ENCODE measurements at regions not wholly inside any gene's neighbourhood (a gene's known extent, or its start where the extent isn't known, plus 50 kb on each side); places are given as distances from the start of the nearest gene placed in this dataset.

DNA sequence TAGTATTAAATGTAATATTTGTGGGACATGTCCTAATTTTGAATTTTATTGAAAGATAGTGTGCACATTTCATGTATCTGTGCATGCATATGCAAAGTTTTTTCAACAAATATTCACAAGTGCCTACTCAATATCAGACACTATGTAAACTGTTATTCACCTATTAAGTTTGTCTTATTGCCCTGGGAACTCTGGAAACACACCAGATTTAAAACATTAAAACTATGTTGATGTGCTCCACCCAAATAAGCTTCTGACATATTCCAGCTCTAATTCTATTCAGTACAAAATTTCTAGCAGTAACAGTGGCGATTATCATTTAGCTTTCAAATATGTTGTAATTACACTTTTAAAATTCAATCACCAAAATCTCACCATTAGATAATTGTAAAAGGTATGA, 183.1 kb upstream of the TTC29 start:
- Histone ChIP-seq H3K27ac (ENCODE audit: low read depth in 2 of 2, low read length in 2 of 2) (no peak overlapping the region), H3K27me3 (ENCODE audit: control insufficient read depth, insufficient read depth, low read length) (no peaks in the 10 kb centered on the region), H3K9ac (ENCODE audit: low read length in 3 of 3) (no peak overlapping the region), H3K9me3 (ENCODE audit: control insufficient read depth in 2 of 3, insufficient read depth in 1 of 3, low read length in 3 of 3) (no peaks in the 10 kb centered on the region), H3K4me1 (ENCODE audit: control insufficient read depth in 2 of 3, insufficient read depth in 2 of 3, low read depth in 1 of 3, low read length in 3 of 3) (no peaks in the 10 kb centered on the region), H3K36me3 (ENCODE audit: control insufficient read depth in 2 of 3, insufficient read depth in 3 of 3, low read length in 3 of 3) (no peaks in the 10 kb centered on the region), H3K4me3 (ENCODE audit: low read length in 3 of 3) (no peak overlapping the region)
- DNase-seq (no peak), FAIRE-seq (no peak)
- intact Hi-C loops (cut with DNase I): no loop called here
- TF ChIP-seq, protein P1, sequence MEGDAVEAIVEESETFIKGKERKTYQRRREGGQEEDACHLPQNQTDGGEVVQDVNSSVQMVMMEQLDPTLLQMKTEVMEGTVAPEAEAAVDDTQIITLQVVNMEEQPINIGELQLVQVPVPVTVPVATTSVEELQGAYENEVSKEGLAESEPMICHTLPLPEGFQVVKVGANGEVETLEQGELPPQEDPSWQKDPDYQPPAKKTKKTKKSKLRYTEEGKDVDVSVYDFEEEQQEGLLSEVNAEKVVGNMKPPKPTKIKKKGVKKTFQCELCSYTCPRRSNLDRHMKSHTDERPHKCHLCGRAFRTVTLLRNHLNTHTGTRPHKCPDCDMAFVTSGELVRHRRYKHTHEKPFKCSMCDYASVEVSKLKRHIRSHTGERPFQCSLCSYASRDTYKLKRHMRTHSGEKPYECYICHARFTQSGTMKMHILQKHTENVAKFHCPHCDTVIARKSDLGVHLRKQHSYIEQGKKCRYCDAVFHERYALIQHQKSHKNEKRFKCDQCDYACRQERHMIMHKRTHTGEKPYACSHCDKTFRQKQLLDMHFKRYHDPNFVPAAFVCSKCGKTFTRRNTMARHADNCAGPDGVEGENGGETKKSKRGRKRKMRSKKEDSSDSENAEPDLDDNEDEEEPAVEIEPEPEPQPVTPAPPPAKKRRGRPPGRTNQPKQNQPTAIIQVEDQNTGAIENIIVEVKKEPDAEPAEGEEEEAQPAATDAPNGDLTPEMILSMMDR (IDR thresholded peaks at IDR 0.05; ENCODE audit: borderline replicate concordance, extremely low read depth, insufficient read depth): no peak

DNA sequence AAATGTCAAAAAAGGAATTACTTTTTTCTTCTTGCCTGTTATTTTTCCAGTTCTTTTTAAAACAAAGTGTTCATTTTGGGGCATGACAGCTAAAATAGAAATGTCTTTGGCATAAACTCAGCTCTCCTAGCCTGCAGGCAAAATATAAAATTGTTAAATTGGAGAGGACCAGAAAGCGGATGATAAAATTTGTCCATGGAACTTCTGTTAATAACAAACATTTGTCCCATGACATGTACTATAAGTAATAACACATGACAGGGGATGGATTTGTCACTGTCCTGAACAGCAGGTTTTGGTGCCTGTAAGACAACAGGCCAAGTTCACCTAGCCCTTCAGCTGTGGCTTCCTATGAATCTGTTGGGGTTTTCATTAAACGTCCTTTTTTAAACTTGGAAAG, 184.0 kb upstream of the TTC29 start:
- FAIRE-seq (no peak), DNase-seq (no peak)
- Histone ChIP-seq H3K4me3 (ENCODE audit: low read length in 3 of 3) (no peak overlapping the region), H3K27me3 (ENCODE audit: control insufficient read depth, insufficient read depth, low read length) (no peaks in the 10 kb centered on the region), H3K36me3 (ENCODE audit: control insufficient read depth in 2 of 3, insufficient read depth in 3 of 3, low read length in 3 of 3) (no peaks in the 10 kb centered on the region), H3K27ac (ENCODE audit: low read depth in 2 of 2, low read length in 2 of 2) (no peak overlapping the region), H3K9me3 (ENCODE audit: control insufficient read depth in 2 of 3, insufficient read depth in 1 of 3, low read length in 3 of 3) (no peaks in the 10 kb centered on the region), H3K9ac (ENCODE audit: low read length in 3 of 3) (no peak overlapping the region), H3K4me1 (ENCODE audit: control insufficient read depth in 2 of 3, insufficient read depth in 2 of 3, low read depth in 1 of 3, low read length in 3 of 3) (no peaks in the 10 kb centered on the region)
- TF ChIP-seq, protein P1 (IDR thresholded peaks at IDR 0.05; ENCODE audit: borderline replicate concordance, extremely low read depth, insufficient read depth): no peak
- intact Hi-C loops (cut with DNase I): no loop called here

DNA sequence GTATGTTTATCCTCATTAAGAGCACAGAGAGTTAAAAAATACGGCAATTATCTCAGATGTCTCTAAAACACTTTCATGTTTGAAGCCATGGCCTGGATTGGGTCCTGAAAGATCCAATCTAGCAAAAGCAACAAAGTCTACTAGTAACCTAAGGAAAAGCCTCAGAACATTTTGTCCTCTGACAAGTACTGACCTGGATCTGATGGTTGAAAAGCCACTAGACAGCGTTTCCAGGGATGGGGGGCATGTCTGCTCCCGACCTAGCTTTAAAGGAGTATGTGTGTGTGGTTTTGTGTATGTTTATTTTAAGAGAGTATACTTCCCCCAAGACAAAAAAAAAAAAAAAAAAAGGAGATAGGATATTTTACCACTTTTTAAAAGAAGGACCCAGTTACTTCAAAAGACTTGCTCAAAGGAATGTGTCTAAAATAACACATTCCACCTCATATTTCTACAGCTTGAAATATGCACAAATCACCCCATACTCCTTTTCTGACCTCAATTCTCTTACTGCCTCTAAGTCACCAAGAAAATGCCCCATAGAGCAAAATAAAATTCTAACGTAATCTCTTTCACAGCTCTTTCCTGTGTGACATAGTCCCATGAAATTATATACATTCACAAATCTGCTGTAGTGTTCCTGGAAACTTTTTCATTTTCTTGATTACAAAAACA, 189.0 kb upstream of the TTC29 start:
- Histone ChIP-seq H3K4me3 (ENCODE audit: low read length in 3 of 3) (no peak overlapping the region), H3K4me1 (ENCODE audit: control insufficient read depth in 2 of 3, insufficient read depth in 2 of 3, low read depth in 1 of 3, low read length in 3 of 3) (peaks cover 0 to 4% (median 0%) of the 10 kb centered on the region in 3 donors), H3K36me3 (ENCODE audit: control insufficient read depth in 2 of 3, insufficient read depth in 3 of 3, low read length in 3 of 3) (no peaks in the 10 kb centered on the region), H3K27me3 (ENCODE audit: control insufficient read depth, insufficient read depth, low read length) (no peaks in the 10 kb centered on the region), H3K9me3 (ENCODE audit: control insufficient read depth in 2 of 3, insufficient read depth in 1 of 3, low read length in 3 of 3) (no peaks in the 10 kb centered on the region), H3K27ac (ENCODE audit: low read depth in 2 of 2, low read length in 2 of 2) (no peak overlapping the region), H3K9ac (ENCODE audit: low read length in 3 of 3) (no peak overlapping the region)
- DNase-seq (no peak), FAIRE-seq (no peak)
- intact Hi-C loops (cut with DNase I): no loop called here
- TF ChIP-seq, protein P1 (IDR thresholded peaks at IDR 0.05; ENCODE audit: borderline replicate concordance, extremely low read depth, insufficient read depth): no peak

DNA sequence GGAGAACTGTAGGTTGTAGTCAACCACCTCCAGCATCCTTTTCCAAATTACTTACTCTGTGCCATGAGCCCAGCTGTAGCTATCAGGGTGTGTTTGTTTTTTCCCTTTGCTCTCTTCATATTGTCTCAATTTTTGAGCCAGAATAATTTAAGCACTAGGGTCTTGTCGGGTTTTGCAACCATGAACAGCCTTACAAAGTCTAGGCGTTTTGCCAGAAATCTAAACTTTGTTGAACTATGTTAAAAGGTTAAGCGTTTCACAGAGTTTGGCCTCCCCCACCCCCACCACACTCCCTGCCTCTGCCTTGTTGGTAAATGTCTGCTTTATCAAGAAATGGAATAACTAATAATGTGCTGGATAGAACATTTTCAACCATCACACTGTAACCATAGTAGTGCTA, 190.6 kb upstream of the TTC29 start:
- Histone ChIP-seq H3K27me3 (ENCODE audit: control insufficient read depth, insufficient read depth, low read length) (no peaks in the 10 kb centered on the region), H3K9me3 (ENCODE audit: control insufficient read depth in 2 of 3, insufficient read depth in 1 of 3, low read length in 3 of 3) (no peaks in the 10 kb centered on the region), H3K27ac (ENCODE audit: low read depth in 2 of 2, low read length in 2 of 2) (no peak overlapping the region), H3K9ac (ENCODE audit: low read length in 3 of 3) (no peak overlapping the region), H3K36me3 (ENCODE audit: control insufficient read depth in 2 of 3, insufficient read depth in 3 of 3, low read length in 3 of 3) (no peaks in the 10 kb centered on the region), H3K4me3 (ENCODE audit: low read length in 3 of 3) (no peak overlapping the region), H3K4me1 (ENCODE audit: control insufficient read depth in 2 of 3, insufficient read depth in 2 of 3, low read depth in 1 of 3, low read length in 3 of 3) (peaks cover 0 to 4% (median 0%) of the 10 kb centered on the region in 3 donors)
- TF ChIP-seq, protein P1 (IDR thresholded peaks at IDR 0.05; ENCODE audit: borderline replicate concordance, extremely low read depth, insufficient read depth): no peak
- DNase-seq (peak; percentile 38 to 92 (median 80)), FAIRE-seq (no peak)
- intact Hi-C loops (cut with DNase I): no loop called here

All from kidney (tissue), 13 donors.